ENCODE measurements at regions not wholly inside any gene's neighbourhood (a gene's known extent, or its start where the extent isn't known, plus 50 kb on each side); places are given as distances from the start of the nearest gene placed in this dataset.
"Not testable (repeated sequence)": the region's sequence is repeated elsewhere in the genome, so short reads cannot be mapped to it uniquely, and the experiment has no call there.

- no peak for TF ChIP-seq POLR2A (IDR thresholded peaks at IDR 0.05; ENCODE audit: low read depth, low read length)
- no peak for DNase-seq (ENCODE audit: insufficient read length, low spot score)
- FAIRE-seq: no peak
Observed at GRCh38 chr18:4807604-4808293, 352.6 kb upstream of the DLGAP1 start.

- no peak for TF ChIP-seq POLR2A (IDR thresholded peaks at IDR 0.05; ENCODE audit: low read depth, low read length)
- DNase-seq (ENCODE audit: insufficient read length, low spot score) (no peak), FAIRE-seq (no peak)
Observed at GRCh38 chr18:4806331-4806730, 351.2 kb upstream of the DLGAP1 start.

- DNase-seq (ENCODE audit: insufficient read length, low spot score) (no peak), FAIRE-seq (no peak)
- TF ChIP-seq POLR2A (IDR thresholded peaks at IDR 0.05; ENCODE audit: low read depth, low read length): no peak
Observed at GRCh38 chr18:4802296-4802695, 347.2 kb upstream of the DLGAP1 start.

GRCh38 chr18:4801151-4801550 lies 346.0 kb upstream of the DLGAP1 start:
- no peak for FAIRE-seq
- no peak for DNase-seq (ENCODE audit: insufficient read length, low spot score)
- TF ChIP-seq POLR2A (IDR thresholded peaks at IDR 0.05; ENCODE audit: low read depth, low read length): no peak

GRCh38 chr18:4797002-4797685 lies 342.0 kb upstream of the DLGAP1 start:
- no peak for FAIRE-seq
- no peak for TF ChIP-seq POLR2A (IDR thresholded peaks at IDR 0.05; ENCODE audit: low read depth, low read length)
- no peak for DNase-seq (ENCODE audit: insufficient read length, low spot score)

- FAIRE-seq (no peak), DNase-seq (ENCODE audit: insufficient read length, low spot score) (no peak)
- TF ChIP-seq POLR2A (IDR thresholded peaks at IDR 0.05; ENCODE audit: low read depth, low read length): no peak
Observed at GRCh38 chr18:4789506-4789905, 334.4 kb upstream of the DLGAP1 start.

GRCh38 chr18:4781873-4782272 lies 326.8 kb upstream of the DLGAP1 start:
- DNase-seq (ENCODE audit: insufficient read length, low spot score): no peak
- no peak for TF ChIP-seq POLR2A (IDR thresholded peaks at IDR 0.05; ENCODE audit: low read depth, low read length)
- no peak for FAIRE-seq

- FAIRE-seq (no peak), DNase-seq (ENCODE audit: insufficient read length, low spot score) (no peak)
- no peak for TF ChIP-seq POLR2A (IDR thresholded peaks at IDR 0.05; ENCODE audit: low read depth, low read length)
Observed at GRCh38 chr18:4765401-4765800, 310.3 kb upstream of the DLGAP1 start.

- no peak for FAIRE-seq
- no peak for TF ChIP-seq POLR2A (IDR thresholded peaks at IDR 0.05; ENCODE audit: low read depth, low read length)
- DNase-seq (ENCODE audit: insufficient read length, low spot score): no peak
Observed at GRCh38 chr18:4762330-4762729, 307.2 kb upstream of the DLGAP1 start.

- DNase-seq (ENCODE audit: insufficient read length, low spot score) (no peak), FAIRE-seq (no peak)
- TF ChIP-seq POLR2A (IDR thresholded peaks at IDR 0.05; ENCODE audit: low read depth, low read length): no peak
Observed at GRCh38 chr18:4758980-4759379, 303.9 kb upstream of the DLGAP1 start.

- FAIRE-seq: no peak
- no peak for TF ChIP-seq POLR2A (IDR thresholded peaks at IDR 0.05; ENCODE audit: low read depth, low read length)
- DNase-seq (ENCODE audit: insufficient read length, low spot score): no peak
Observed at GRCh38 chr18:4755848-4756247, 300.7 kb upstream of the DLGAP1 start.

- DNase-seq (ENCODE audit: insufficient read length, low spot score); FAIRE-seq: not testable (repeated sequence)
Observed at GRCh38 chr18:4753151-4753550, 298.0 kb upstream of the DLGAP1 start.

- no peak for FAIRE-seq
- no peak for DNase-seq (ENCODE audit: insufficient read length, low spot score)
- TF ChIP-seq POLR2A (IDR thresholded peaks at IDR 0.05; ENCODE audit: low read depth, low read length): no peak
Observed at GRCh38 chr18:4751523-4751922, 296.4 kb upstream of the DLGAP1 start.

GRCh38 chr18:4750393-4751346 lies 295.6 kb upstream of the DLGAP1 start:
- FAIRE-seq (no peak), DNase-seq (ENCODE audit: insufficient read length, low spot score) (no peak)
- no peak for TF ChIP-seq POLR2A (IDR thresholded peaks at IDR 0.05; ENCODE audit: low read depth, low read length)
